ENCODE measurements at regions not wholly inside any gene's neighbourhood (a gene's known extent, or its start where the extent isn't known, plus 50 kb on each side); places are given as distances from the start of the nearest gene placed in this dataset.

- TF ChIP-seq RAD21 (conservative IDR thresholded peaks at IDR 0.05 in 1 of 2, IDR thresholded peaks at IDR 0.05 in 1 of 2) (no peak), JUN (IDR thresholded peaks at IDR 0.05) (no peak), RCOR1 (IDR thresholded peaks at IDR 0.05; ENCODE audit: low read depth, low read length) (no peak), ZSCAN20 (CRISPR knock-in tag; IDR thresholded peaks at IDR 0.05) (no peak), GATA3 (IDR thresholded peaks at IDR 0.05; ENCODE audit: borderline replicate concordance) (no peak), MAFK (IDR thresholded peaks at IDR 0.05; ENCODE audit: partially characterized antibody) (no peak)
Measured at GRCh38 chr12:65602253-65602609, 222.1 kb upstream of the HMGA2 start (continued).

- POLR2A ChIA-PET, result interaction anchor here (0.6 to 2.2 kb wide), 5 partner anchors 29 to 519 kb away, joined by 3 to 11 read pairs (median 3); partner anchors contain the start of gene HMGA2
- H3K4me1 ChIP-seq, result peaks cover 20% of the 10 kb centered on the region
- peak; percentile 85 for FAIRE-seq
Measured at GRCh38 chr12:65602610-65603295, 221.5 kb upstream of the HMGA2 start.

GRCh38 chr12:65603438-65604351 lies 220.6 kb upstream of the HMGA2 start:
- Histone ChIP-seq H3K9me3 (peaks cover 10% of the 10 kb centered on the region; the same call in 1 of the 3 replicates), H3K27ac (peak overlapping the region; percentile 66 to 79), H3K4me1 (peaks cover 20% of the 10 kb centered on the region), H3K4me3 (peak overlapping the region; percentile 39), H3K4me2 (peak overlapping the region; percentile 83)
- ChIA-PET POLR2A (interaction anchor here (2.2 kb wide), 1 partner anchor 138 kb away, joined by 11 read pairs; no protein-coding TSS in a partner anchor), CTCF (interaction anchor here (1.1 to 3.5 kb wide), 19 partner anchors 16 to 481 kb away, joined by 3 to 48 read pairs (median 10); no protein-coding TSS in a partner anchor)
- WGBS (ENCODE audit: missing lambda C conversion rate), result 14% methylated on average over 8 of the region's 8 CpGs
- peak; percentile 48 for DNase-seq (ENCODE audit: low read depth in 1 of 2, low spot score in 1 of 2)
- peak; percentile 76 to 82 for ATAC-seq
- TF ChIP-seq GATA3 (IDR thresholded peaks at IDR 0.05; ENCODE audit: borderline replicate concordance) (peak; percentile 40; the same call in 1 of the 2 replicates), TP53 (CRISPR knock-in tag; IDR thresholded peaks at IDR 0.05) (no peak), RAD21 (conservative IDR thresholded peaks at IDR 0.05 in 1 of 2, IDR thresholded peaks at IDR 0.05 in 1 of 2) (peak in 1 of 2 experiments; percentile 12; a peak in 1 of 5 replicates)
- FAIRE-seq, result no peak

More at GRCh38 chr12:65602610-65603295, 221.5 kb upstream of the HMGA2 start:
- peaks cover 7% of the 10 kb centered on the region; the same call in 1 of the 3 replicates for H3K9me3 ChIP-seq
- CTCF ChIA-PET, result interaction anchor here (0.5 to 3.5 kb wide), 85 partner anchors 9 to 486 kb away, joined by 3 to 48 read pairs (median 5); partner anchors contain the start of gene HMGA2
- peak overlapping the region; percentile 83 for H3K4me2 ChIP-seq
- H3K27ac ChIP-seq, result peak overlapping the region; percentile 66 to 79
- DNase-seq (ENCODE audit: low read depth in 1 of 2, low spot score in 1 of 2) (peak; percentile 87 to 89), ATAC-seq (peak; percentile 95 to 99)
- 3% methylated on average over 11 of the region's 11 CpGs for WGBS (ENCODE audit: missing lambda C conversion rate)
- peak overlapping the region; percentile 39 for H3K4me3 ChIP-seq
- TF ChIP-seq EHF (CRISPR knock-in tag; IDR thresholded peaks at IDR 0.05) (no peak), RAD21 (conservative IDR thresholded peaks at IDR 0.05 in 1 of 2, IDR thresholded peaks at IDR 0.05 in 1 of 2) (peak; percentile 92 to 97), SMC3 (IDR thresholded peaks at IDR 0.05) (peak; percentile 93), PBX3 (IDR thresholded peaks at IDR 0.05) (no peak), CEBPB (IDR thresholded peaks at IDR 0.05) (peak; percentile 19 to 45; a peak in 3 of 4 replicates), MAX (IDR thresholded peaks at IDR 0.05) (peak; percentile 42; the same call in 1 of the 2 replicates), FOSL2 (IDR thresholded peaks at IDR 0.05) (no peak), FOSL2 (CRISPR knock-in tag; IDR thresholded peaks at IDR 0.05) (peak; percentile 2; the same call in 1 of the 2 replicates), CTCF (IDR thresholded peaks at IDR 0.05) (peak; percentile 90), FOSB (CRISPR knock-in tag; IDR thresholded peaks at IDR 0.05) (peak; percentile 64; the same call in 1 of the 2 replicates), EP300 (IDR thresholded peaks at IDR 0.05) (peak in 1 of 2 experiments; percentile 38; a peak in 1 of 5 replicates)

Measured in A549 (cell line).